ENCODE measurements at regions not wholly inside any gene's neighbourhood (a gene's known extent, or its start where the extent isn't known, plus 50 kb on each side); places are given as distances from the start of the nearest gene placed in this dataset.

DNA sequence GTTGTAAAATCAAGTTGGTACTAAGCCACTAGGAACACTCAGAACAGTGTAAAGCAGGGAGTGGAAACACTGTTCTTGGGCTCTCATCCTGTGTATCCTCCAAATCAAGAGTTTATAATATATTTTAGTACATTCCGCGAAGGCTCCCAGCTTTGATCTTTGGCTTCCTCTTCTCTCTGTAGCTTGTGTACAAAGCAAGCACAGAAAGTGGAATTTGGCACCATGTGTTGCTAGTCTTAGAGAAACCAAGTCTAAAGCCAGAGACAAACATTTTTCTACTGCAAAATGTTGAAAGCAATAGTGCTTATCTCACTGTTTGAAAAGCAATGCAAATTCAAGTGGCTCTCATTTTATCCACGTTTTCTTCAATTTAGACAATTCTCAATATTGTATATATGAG is 1893.3 kb upstream of the WWC1 start:
- TF ChIP-seq SMC3 (conservative IDR thresholded peaks at IDR 0.05; ENCODE audit: poor library complexity) (no peak), EZH2 (IDR thresholded peaks at IDR 0.05; ENCODE audit: borderline replicate concordance, insufficient read depth, low read length, poor library complexity, severe bottlenecking) (no peak)
